ENCODE measurements at regions not wholly inside any gene's neighbourhood (a gene's known extent, or its start where the extent isn't known, plus 50 kb on each side); places are given as distances from the start of the nearest gene placed in this dataset.

DNA sequence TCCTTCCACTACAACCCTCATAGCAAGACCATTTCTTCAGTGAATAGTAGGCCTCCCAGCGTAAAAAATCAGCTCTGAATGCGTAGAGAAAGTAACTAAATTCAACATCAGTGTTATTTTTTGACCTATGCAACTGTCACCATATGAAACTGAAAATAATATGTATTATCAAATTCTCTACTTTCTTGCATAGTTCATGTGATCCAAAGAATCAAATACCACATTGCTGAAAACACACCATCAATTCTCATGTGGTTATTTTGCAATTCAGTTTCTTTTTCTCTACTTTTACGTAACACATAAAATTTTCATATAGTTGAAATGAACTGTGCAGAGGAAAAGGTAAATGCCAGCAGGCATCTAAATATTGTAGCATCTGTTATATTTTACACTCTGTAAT lies 208.5 kb upstream of the SPOPL start:
- TF ChIP-seq LEF1 (IDR thresholded peaks at IDR 0.05; ENCODE audit: borderline replicate concordance) (no peak), FOXA1 (IDR thresholded peaks at IDR 0.05) (no peak), SUZ12 (IDR thresholded peaks at IDR 0.05) (no peak), SP1 (IDR thresholded peaks at IDR 0.05) (no peak), L3MBTL2 (conservative IDR thresholded peaks at IDR 0.05) (no peak), ELF4 (IDR thresholded peaks at IDR 0.05) (no peak), BHLHE40 (IDR thresholded peaks at IDR 0.05; ENCODE audit: borderline replicate concordance) (no peak), ZNF384 (IDR thresholded peaks at IDR 0.05) (no peak), NFRKB (IDR thresholded peaks at IDR 0.05) (no peak), TARDBP (IDR thresholded peaks at IDR 0.05) (no peak), FOXK2 (IDR thresholded peaks at IDR 0.05) (no peak), ARNT (IDR thresholded peaks at IDR 0.05) (no peak), FOXM1 (IDR thresholded peaks at IDR 0.05; ENCODE audit: borderline replicate concordance) (no peak), HDGF (IDR thresholded peaks at IDR 0.05; ENCODE audit: borderline replicate concordance) (no peak)
